Prostate gland (tissue), 2 donors: ENCODE measurements at regions not wholly inside any gene's neighbourhood (a gene's known extent, or its start where the extent isn't known, plus 50 kb on each side); places are given as distances from the start of the nearest gene placed in this dataset.

Source experiments
- POLR2AphosphoS5 ChIP-seq: sonication (generic); formaldehyde crosslinking; IDR thresholded peaks from one replicate; pipeline ENCODE4 v1.6.1; 2017; ENCODE audit warnings: antibody characterized with exemption
- TF ChIP-seq, protein P1 (sequence below), 4 experiments: fragments of 200-600 bp in 2 of 4; fragments of 450-650 bp in 2 of 4; sonication (generic) in 2 of 4; IDR thresholded peaks; 1 replicate in 3 of 4; 2 replicates in 1 of 4; pipeline ENCODE4 v1.5.1; 2016 to 2019; ENCODE audit warnings: antibody characterized with exemption in 4 of 4, mild to moderate bottlenecking in 2 of 4, moderate library complexity in 2 of 4

DNA sequence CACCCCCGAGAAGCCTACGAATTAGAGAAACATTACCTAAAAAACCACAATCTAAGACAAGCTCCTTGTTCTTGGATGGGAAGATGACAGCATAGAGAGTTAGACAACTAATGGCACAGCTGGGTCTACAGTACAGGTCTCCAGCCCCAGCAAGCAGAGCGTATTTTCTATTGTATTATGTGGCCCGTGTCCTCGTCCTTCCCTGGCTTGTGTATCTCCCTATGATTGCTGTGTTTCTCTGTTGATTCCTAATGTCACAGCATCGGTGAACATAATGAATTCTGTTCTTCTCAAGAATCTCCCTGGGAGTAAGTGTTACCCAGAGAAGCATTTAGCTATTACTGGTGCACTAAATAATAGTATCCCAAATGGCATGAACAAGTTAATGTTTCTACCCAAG, 66.8 kb upstream of the CEP78 start:
- TF ChIP-seq, protein P1, sequence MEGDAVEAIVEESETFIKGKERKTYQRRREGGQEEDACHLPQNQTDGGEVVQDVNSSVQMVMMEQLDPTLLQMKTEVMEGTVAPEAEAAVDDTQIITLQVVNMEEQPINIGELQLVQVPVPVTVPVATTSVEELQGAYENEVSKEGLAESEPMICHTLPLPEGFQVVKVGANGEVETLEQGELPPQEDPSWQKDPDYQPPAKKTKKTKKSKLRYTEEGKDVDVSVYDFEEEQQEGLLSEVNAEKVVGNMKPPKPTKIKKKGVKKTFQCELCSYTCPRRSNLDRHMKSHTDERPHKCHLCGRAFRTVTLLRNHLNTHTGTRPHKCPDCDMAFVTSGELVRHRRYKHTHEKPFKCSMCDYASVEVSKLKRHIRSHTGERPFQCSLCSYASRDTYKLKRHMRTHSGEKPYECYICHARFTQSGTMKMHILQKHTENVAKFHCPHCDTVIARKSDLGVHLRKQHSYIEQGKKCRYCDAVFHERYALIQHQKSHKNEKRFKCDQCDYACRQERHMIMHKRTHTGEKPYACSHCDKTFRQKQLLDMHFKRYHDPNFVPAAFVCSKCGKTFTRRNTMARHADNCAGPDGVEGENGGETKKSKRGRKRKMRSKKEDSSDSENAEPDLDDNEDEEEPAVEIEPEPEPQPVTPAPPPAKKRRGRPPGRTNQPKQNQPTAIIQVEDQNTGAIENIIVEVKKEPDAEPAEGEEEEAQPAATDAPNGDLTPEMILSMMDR (IDR thresholded peaks at IDR 0.05) = no peak
- no peak for TF ChIP-seq POLR2AphosphoS5
